Upper lobe of left lung (tissue), 4 donors: ENCODE measurements at regions not wholly inside any gene's neighbourhood (a gene's known extent, or its start where the extent isn't known, plus 50 kb on each side); places are given as distances from the start of the nearest gene placed in this dataset.

ENCODE experiments used
- CTCF ChIP-seq, 6 experiments: fragments of 450-650 bp in 4 of 6; fragments of 200-600 bp in 2 of 6; sonication (generic) in 2 of 6; IDR thresholded peaks; one replicate each; pipeline ENCODE4 v1.5.1; 2016 to 2019; ENCODE audit warnings: antibody characterized with exemption in 6 of 6
- EP300 ChIP-seq, 4 donors: sonication (generic); formaldehyde crosslinking; IDR thresholded peaks; one replicate each; pipeline ENCODE4 v1.5.1; 2017; ENCODE audit warnings: antibody characterized with exemption in 4 of 4, control low read depth in 2 of 4
- POLR2A ChIP-seq, 4 donors: fragments of 450-650 bp; IDR thresholded peaks; one replicate each; pipeline ENCODE4 v1.5.1; 2016 to 2017; ENCODE audit warnings: antibody characterized with exemption in 4 of 4, mild to moderate bottlenecking in 2 of 4

DNA sequence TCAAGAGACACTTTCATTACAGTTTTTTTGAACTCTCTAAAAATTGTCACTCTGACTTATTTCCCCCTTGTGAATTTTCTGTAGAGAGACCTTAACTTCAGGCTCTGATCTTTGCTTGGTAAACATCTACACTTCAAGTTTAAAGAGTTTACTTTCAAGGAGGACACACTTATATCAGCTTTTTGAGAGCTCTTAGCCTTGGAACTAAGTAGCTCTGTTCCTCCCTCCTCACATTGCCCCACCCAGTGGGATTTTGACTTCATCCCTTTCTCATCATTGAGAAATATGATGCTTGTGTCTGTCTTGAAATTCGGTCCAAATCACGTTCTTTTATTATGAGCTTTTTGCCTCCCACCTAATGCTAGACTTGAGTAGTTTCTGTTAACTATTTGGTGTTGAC lies 433.4 kb upstream of the MEIS1 start:
- no peak for TF ChIP-seq CTCF (IDR thresholded peaks at IDR 0.05)
- TF ChIP-seq POLR2A (IDR thresholded peaks at IDR 0.05) = no peak
- no peak for TF ChIP-seq EP300 (IDR thresholded peaks at IDR 0.05)
